HG03354 (cell line): ENCODE measurements at regions not wholly inside any gene's neighbourhood (a gene's known extent, or its start where the extent isn't known, plus 50 kb on each side); places are given as distances from the start of the nearest gene placed in this dataset.

Experiments
- ATAC-seq: cut with Tn5 transposase; IDR thresholded peaks from one replicate; pipeline ENCODE4 v1.9.1; 2021; ENCODE audit warnings: mild to moderate bottlenecking; ENCODE audit not compliant: unreplicated experiment, poor library complexity, severe bottlenecking

DNA sequence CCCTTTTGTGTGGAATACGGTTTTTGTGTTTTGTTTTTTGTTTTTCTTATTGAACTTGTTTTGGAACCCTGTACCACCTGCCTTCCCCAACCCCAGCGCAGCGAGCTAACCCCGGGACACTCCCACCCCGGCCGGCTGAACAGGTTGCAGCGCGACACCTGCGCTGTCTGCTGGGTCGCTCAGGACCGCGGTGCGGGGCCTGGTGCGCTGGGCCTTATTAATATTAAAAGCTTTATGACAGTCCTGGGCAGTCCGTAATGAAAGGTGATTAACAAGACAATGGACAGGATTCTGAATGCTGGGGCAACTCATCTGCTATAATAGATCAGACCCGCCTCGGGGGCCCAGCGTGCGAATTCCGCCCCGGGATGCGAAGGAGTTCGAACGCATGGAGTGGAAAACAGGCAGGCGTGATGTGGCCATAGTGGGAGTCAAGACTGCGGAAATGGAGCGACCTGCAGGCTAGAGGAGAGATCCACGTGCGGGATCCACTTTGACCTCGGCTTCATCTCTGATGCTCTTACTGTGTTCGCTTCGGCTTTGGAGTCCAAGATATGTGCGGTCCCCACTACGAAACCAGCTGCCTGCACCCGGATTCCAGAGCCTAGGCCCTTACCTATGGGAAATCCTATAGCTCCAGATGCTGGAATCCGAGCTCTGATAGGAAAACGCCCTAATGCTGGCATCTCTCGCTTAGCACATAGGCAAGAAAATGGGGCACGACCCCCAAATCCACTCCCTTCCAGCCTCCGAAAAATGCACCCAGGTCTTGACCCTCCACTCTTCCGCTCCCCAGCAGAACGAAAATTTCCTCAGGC lies 69.0 kb upstream of the TMEM33 start:
- ATAC-seq: no peak

DNA sequence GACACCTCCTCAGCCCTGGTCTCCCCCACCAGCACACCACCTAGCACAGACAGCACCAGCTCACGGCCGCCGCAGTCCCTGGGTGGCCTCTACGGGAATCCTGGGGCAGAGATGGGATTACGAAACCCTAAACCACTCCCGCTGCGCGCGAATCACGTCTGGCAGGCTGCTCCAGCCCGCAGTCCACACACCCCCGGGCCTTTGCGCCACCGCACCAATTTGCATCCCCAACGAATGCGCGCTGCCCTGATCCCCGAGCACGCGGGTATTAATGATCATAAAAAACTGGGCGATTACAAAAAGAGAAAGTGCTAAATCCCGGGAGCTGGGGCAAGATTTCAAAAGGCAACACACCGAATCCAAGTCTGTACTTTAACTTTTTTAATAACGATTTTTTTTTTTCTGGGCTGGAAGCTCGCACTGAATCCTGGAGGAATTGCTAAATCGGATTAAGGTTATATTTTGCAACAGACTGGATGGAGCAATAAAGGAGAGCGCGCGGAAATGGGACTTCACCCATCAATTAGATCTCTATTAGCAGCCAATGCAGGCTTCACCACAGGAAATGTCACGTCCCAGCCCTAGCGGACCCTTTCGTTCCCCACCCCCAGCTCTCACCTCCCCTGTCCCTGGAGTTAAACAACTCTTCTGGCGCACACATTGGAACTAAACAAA lies 69.8 kb upstream of the TMEM33 start:
- no peak for ATAC-seq

- ATAC-seq: no peak
Observed at GRCh38 chr4:41859087-41859486, 76.1 kb upstream of the TMEM33 start.

- ATAC-seq: no peak
Observed at GRCh38 chr4:41857226-41857641, 78.0 kb upstream of the TMEM33 start.

DNA sequence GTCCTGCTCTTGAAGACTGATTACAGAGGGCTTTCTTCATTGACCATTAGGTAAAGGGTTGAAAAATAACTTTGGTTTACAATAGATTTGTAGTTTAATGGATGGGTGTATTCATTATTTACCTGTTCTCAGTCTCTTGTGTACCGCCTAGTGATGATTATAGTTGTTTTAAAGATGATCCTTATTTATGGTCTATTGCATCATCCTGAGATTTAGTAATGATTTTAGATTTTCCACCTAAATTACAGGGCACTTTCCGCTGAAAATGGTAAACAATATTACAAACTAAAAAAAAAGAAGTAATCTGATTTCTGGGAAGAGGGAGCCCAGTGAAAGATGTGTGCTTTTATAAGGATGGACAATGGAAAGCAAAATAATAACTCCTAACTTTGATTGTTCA lies 78.4 kb upstream of the TMEM33 start:
- ATAC-seq: no peak

GRCh38 chr4:41853973-41854372 lies 81.3 kb upstream of the TMEM33 start:
- no peak for ATAC-seq

- no peak for ATAC-seq
Observed at GRCh38 chr4:41852229-41852628, 83.0 kb upstream of the TMEM33 start.

GRCh38 chr4:41851621-41852020 lies 83.6 kb upstream of the TMEM33 start:
- ATAC-seq: no peak

- ATAC-seq: no peak
Observed at GRCh38 chr4:41844327-41844726, 90.9 kb upstream of the TMEM33 start.

- ATAC-seq: peak; percentile 48
Observed at GRCh38 chr4:41839916-41840854, 91.7 kb upstream of the PHOX2B start.

GRCh38 chr4:41838590-41838989 lies 90.1 kb upstream of the PHOX2B start:
- no peak for ATAC-seq

GRCh38 chr4:41835321-41835995 lies 86.9 kb upstream of the PHOX2B start:
- no peak for ATAC-seq

GRCh38 chr4:41832961-41833360 lies 84.4 kb upstream of the PHOX2B start:
- ATAC-seq: no peak

- ATAC-seq: no peak
Observed at GRCh38 chr4:41822325-41822724, 73.8 kb upstream of the PHOX2B start.

DNA sequence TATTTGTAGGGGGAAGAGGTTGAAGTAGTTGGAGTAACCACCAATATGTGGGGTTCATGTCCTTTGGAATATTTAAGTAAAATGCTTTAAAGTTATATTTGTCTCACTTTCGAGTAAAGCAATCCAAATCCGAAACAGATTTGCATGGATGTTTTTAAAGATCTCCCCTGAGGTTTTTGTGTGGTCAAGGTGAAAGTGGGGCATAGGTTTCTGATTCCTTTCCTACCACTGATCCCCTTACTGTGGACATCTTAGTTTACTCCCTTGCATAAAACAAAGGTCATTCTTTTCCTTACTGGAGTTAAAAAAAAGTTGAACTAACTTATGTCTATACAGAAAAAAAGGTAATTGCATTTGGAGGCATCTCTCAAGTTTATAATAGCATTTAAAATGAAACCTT lies 71.9 kb upstream of the PHOX2B start:
- ATAC-seq: peak; percentile 55

DNA sequence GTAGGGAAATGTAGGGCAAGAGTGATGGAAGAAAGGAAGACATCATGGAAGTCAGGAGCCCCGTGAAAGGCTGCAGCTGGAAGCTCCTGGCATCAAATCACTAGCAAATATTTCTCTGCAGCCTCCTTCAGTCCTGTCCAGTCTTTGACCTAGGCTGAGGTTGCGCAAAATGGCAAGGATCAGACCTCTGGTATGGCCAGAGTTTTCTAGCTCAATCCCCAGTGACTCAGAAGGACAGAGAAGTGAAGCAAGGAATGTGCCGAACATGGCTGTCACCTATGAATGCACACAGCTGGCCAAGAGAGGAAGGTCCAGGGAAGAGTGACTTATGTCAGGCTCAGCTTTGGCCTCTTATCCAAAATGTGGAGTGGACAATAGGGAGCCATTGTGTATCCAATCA lies 71.1 kb upstream of the PHOX2B start:
- no peak for ATAC-seq

DNA sequence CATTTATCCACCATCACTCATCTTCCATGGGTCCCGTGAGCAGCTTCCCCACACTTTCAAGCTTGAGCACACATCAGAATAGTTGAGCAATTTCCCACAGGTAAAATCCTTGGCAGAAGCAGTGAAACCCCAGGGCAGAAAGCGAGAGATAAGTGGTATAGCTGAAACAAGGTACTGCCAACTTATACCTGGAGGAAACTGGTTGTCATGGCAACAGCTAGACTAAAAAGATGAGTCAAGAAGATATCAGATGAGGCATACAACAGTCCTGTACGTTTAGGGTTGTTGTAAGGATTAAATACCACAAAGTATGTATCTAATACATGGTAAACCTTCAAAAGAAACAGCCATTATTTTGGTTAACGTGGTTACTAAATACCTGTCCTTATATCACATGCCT lies 66.9 kb upstream of the PHOX2B start:
- no peak for ATAC-seq

DNA sequence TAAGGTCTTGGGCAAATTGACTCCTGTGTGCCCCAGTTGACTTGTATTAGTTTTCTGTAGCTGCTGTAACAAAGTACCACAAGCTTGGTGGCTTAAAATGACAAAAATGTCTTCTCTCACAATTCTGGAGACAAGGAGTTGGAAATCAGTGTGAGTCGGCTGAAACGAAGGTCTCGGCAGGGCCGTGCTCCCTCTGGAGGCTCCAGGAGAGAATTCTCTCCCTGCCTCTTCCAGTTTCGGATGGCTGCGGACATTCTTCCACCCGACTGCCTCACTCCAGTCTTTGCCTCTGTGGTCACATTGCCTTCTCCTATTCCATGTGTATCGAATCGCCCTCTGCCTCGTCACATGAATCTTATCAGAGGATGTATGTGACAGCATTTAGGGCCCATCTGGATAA lies 66.0 kb upstream of the PHOX2B start:
- ATAC-seq: no peak

- ATAC-seq: no peak
Observed at GRCh38 chr4:41806807-41807206, 58.3 kb upstream of the PHOX2B start.

DNA sequence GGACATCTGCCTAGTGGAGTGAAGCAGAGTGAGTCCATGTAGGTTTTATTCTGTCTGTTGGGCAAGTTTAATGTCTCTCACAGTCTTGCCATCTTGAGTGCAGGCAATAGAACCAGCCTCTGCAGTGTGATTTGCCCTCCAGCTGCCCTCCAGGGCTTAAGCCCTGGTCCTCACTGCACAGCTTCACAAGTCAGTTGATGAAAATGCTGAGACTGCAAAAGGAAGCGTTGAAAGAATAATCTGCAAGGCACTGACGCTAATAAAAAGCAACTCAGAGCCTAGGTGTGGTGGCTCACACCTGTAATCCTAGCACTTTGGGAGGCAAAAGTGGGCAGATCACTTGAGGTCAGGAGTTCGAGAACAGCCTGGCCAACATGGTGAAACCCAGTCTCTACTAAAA lies 54.1 kb upstream of the PHOX2B start:
- ATAC-seq: no peak
